Aorta (tissue), 5 donors: ENCODE measurements at regions not wholly inside any gene's neighbourhood (a gene's known extent, or its start where the extent isn't known, plus 50 kb on each side); places are given as distances from the start of the nearest gene placed in this dataset.
A peak's percentile ranks its signal among the peaks of the same experiment; 100 is the strongest.
"Not testable (repeated sequence)": the region's sequence is repeated elsewhere in the genome, so short reads cannot be mapped to it uniquely, and the experiment has no call there.

Source experiments
- ATAC-seq: fragments of 200-7000 bp; cut with Tn5 transposase; one replicate; pipeline ENCODE4 v1.9.1; 2022; ENCODE audit warnings: moderate library complexity; ENCODE audit not compliant: low FRiP score
- DNase-seq, 2 donors: peaks; one replicate each; pipeline ENCODE4 v3.0.0-alpha.2; 2020
- H3K27ac ChIP-seq, 2 donors: one replicate each; pipeline ENCODE4 v1.5.1; 2013; ENCODE audit warnings: low read length in 2 of 2, mild to moderate bottlenecking in 2 of 2, moderate library complexity in 2 of 2, control low read depth in 1 of 2, inconsistent platforms in 1 of 2, low read depth in 1 of 2
- H3K27me3 ChIP-seq, 2 donors: one replicate each; pipeline ENCODE4 v1.6.1; 2013; ENCODE audit warnings: control low read depth in 1 of 2, low read length in 1 of 2, mild to moderate bottlenecking in 1 of 2, moderate library complexity in 1 of 2; ENCODE audit not compliant: insufficient read depth in 2 of 2, control insufficient read depth in 1 of 2
- H3K36me3 ChIP-seq, 2 donors: one replicate each; pipeline ENCODE4 v1.6.1; 2013; ENCODE audit warnings: control low read depth in 1 of 2, low read length in 1 of 2, mild to moderate bottlenecking in 1 of 2; ENCODE audit not compliant: insufficient read depth in 2 of 2, control insufficient read depth in 1 of 2
- H3K4me1 ChIP-seq, 2 donors: one replicate each; pipeline ENCODE4 v1.6.1; 2013; ENCODE audit warnings: low read length in 2 of 2, control low read depth in 1 of 2, mild to moderate bottlenecking in 1 of 2, moderate library complexity in 1 of 2; ENCODE audit not compliant: insufficient read depth in 2 of 2, control insufficient read depth in 1 of 2
- H3K4me3 ChIP-seq, 2 donors: one replicate each; pipeline ENCODE4 v1.5.1; 2013; ENCODE audit warnings: low read length in 2 of 2, control low read depth in 1 of 2, mild to moderate bottlenecking in 1 of 2
- H3K9me3 ChIP-seq: one replicate; pipeline ENCODE4 v1.6.1; 2013; ENCODE audit warnings: mild to moderate bottlenecking, low read length; ENCODE audit not compliant: control insufficient read depth
- WGBS, 2 donors: extraction: QIAGEN DNeasy Blood & Tissue Kit; methylation state at CpG; one replicate each; pipeline ENCODE4 v1.1.7; 2013; 5-methylcytosine and 5-hydroxymethylcytosine counted together
- intact Hi-C, 2 donors: fragments of 100-400 bp; cut with DNase I; formaldehyde crosslinking; loops; one replicate each; pipeline versions ENCODE4 v1.14.2 to v1.15.0; 2022
- donor health status: healthy with polysubstance abuse.
- donor health status: Bipolar disorder and iron deficiency.
- donor health status: DM: no; HTN: no; CAD: no.
- donor health status: DM: no; HTN: no; CAD: no.
- donor health status: DM: yes; HTN: yes; CAD: no.

- ATAC-seq (no peak), DNase-seq (no peak)
- Histone ChIP-seq H3K4me3 (no peak overlapping the region), H3K27ac (no peak overlapping the region), H3K4me1 (no peaks in the 10 kb centered on the region), H3K27me3 (no peaks in the 10 kb centered on the region), H3K9me3 (peaks cover 2% of the 10 kb centered on the region), H3K36me3 (no peaks in the 10 kb centered on the region)
- WGBS, 2 donors, result 67 to 77% methylated on average over 2 of the region's 2 CpGs
- intact Hi-C loops, result no loop called here
Measured at GRCh38 chr2:57693965-57694364, 352.6 kb upstream of the VRK2 start.

GRCh38 chr2:57696016-57696415, 350.6 kb upstream of the VRK2 start:
- DNase-seq (no peak), ATAC-seq (no peak)
- no peak overlapping the region for H3K27ac ChIP-seq
- intact Hi-C loops, result no loop called here
- H3K4me3 ChIP-seq, result no peak overlapping the region
- 90 to 93% methylated on average over 4 of the region's 4 CpGs for WGBS, 2 donors
- no peaks in the 10 kb centered on the region for H3K27me3 ChIP-seq
- H3K36me3 ChIP-seq, result no peaks in the 10 kb centered on the region
- peaks cover 3% of the 10 kb centered on the region for H3K9me3 ChIP-seq
- H3K4me1 ChIP-seq, result no peaks in the 10 kb centered on the region

GRCh38 chr2:57698392-57698791, 348.2 kb upstream of the VRK2 start:
- Histone ChIP-seq H3K36me3 (no peaks in the 10 kb centered on the region), H3K27ac (no peak overlapping the region), H3K9me3 (peaks cover 3% of the 10 kb centered on the region), H3K4me1 (no peaks in the 10 kb centered on the region), H3K4me3 (no peak overlapping the region), H3K27me3 (no peaks in the 10 kb centered on the region)
- intact Hi-C loops, result no loop called here
- WGBS, 2 donors, result 70 to 72% methylated on average over 1 of the region's 1 CpG
- DNase-seq, result no peak
- no peak for ATAC-seq

- no peak for ATAC-seq
- WGBS, 2 donors, result 77 to 79% methylated on average over 2 of the region's 2 CpGs
- Histone ChIP-seq H3K9me3 (peaks cover 3% of the 10 kb centered on the region), H3K36me3 (no peaks in the 10 kb centered on the region), H3K27me3 (no peaks in the 10 kb centered on the region), H3K4me1 (no peaks in the 10 kb centered on the region), H3K4me3 (no peak overlapping the region), H3K27ac (no peak overlapping the region)
- intact Hi-C loops, result no loop called here
- no peak for DNase-seq
Measured at GRCh38 chr2:57698935-57699449, 347.6 kb upstream of the VRK2 start.

- no peaks in the 10 kb centered on the region for H3K27me3 ChIP-seq
- H3K36me3 ChIP-seq, result no peaks in the 10 kb centered on the region
- intact Hi-C loops, result no loop called here
- peaks cover 3% of the 10 kb centered on the region for H3K9me3 ChIP-seq
- DNase-seq (no peak), ATAC-seq (no peak)
- no peaks in the 10 kb centered on the region for H3K4me1 ChIP-seq
- no peak overlapping the region for H3K27ac ChIP-seq
- 63 to 67% methylated on average over 5 of the region's 5 CpGs for WGBS, 2 donors
- H3K4me3 ChIP-seq, result no peak overlapping the region
Measured at GRCh38 chr2:57701391-57701791, 345.2 kb upstream of the VRK2 start.

- Histone ChIP-seq H3K36me3 (no peaks in the 10 kb centered on the region), H3K9me3 (peaks cover 1% of the 10 kb centered on the region), H3K27ac (no peak overlapping the region), H3K4me3 (no peak overlapping the region), H3K27me3 (no peaks in the 10 kb centered on the region), H3K4me1 (peaks cover under 1% of the 10 kb centered on the region in 2 donors)
- ATAC-seq, result no peak
- intact Hi-C loops, result no loop called here
- DNase-seq, result no peak
- WGBS, 2 donors, result 78 to 89% methylated on average over 3 of the region's 3 CpGs
Measured at GRCh38 chr2:57703407-57703806, 343.2 kb upstream of the VRK2 start.

- H3K4me1 ChIP-seq, intact Hi-C loops, H3K36me3 ChIP-seq, H3K9me3 ChIP-seq, ATAC-seq, H3K27ac ChIP-seq, H3K27me3 ChIP-seq, H3K4me3 ChIP-seq: not testable (repeated sequence)
- 4 to 13% methylated on average over 8 of the region's 8 CpGs for WGBS, 2 donors
- DNase-seq, result peak in 1 of 2 donors; percentile 39
Measured at GRCh38 chr2:57707794-57708193, 338.8 kb upstream of the VRK2 start.

- H3K4me3 ChIP-seq, result no peak overlapping the region
- intact Hi-C loops, result no loop called here
- 97 to 99% methylated on average over 1 of the region's 1 CpG for WGBS, 2 donors
- H3K4me1 ChIP-seq, result peaks cover 3 to 4% of the 10 kb centered on the region in 2 donors
- H3K9me3 ChIP-seq, result no peaks in the 10 kb centered on the region
- no peak overlapping the region for H3K27ac ChIP-seq
- H3K36me3 ChIP-seq, result no peaks in the 10 kb centered on the region
- no peak for DNase-seq
- ATAC-seq, result no peak
- H3K27me3 ChIP-seq, result no peaks in the 10 kb centered on the region
Measured at GRCh38 chr2:57711991-57712390, 334.6 kb upstream of the VRK2 start.

GRCh38 chr2:57720728-57721627, 325.6 kb upstream of the VRK2 start:
- Histone ChIP-seq H3K36me3 (no peaks in the 10 kb centered on the region), H3K4me3 (peak overlapping the region; percentile 4 to 38), H3K27ac (no peak overlapping the region), H3K9me3 (no peaks in the 10 kb centered on the region), H3K4me1 (no peaks in the 10 kb centered on the region), H3K27me3 (no peaks in the 10 kb centered on the region)
- intact Hi-C loops, result no loop called here
- DNase-seq (peak in 1 of 2 donors; percentile 39), ATAC-seq (peak; percentile 91)
- WGBS, 2 donors, result 17 to 18% methylated on average over 16 of the region's 16 CpGs
